Parathyroid adenoma (tissue), 2 donors: ENCODE measurements at regions not wholly inside any gene's neighbourhood (a gene's known extent, or its start where the extent isn't known, plus 50 kb on each side); places are given as distances from the start of the nearest gene placed in this dataset.

Source experiments
- H2AFZ ChIP-seq: fragments of 300-600 bp; sonication (generic); one replicate; pipeline ENCODE4 v1.7.0; 2017; ENCODE audit warnings: antibody characterized with exemption, mild to moderate bottlenecking
- H3K27ac ChIP-seq: fragments of 300-600 bp; sonication (generic); one replicate; pipeline ENCODE4 v1.7.0; 2017
- H3K27me3 ChIP-seq: fragments of 300-600 bp; sonication (generic); one replicate; pipeline ENCODE4 v1.7.0; 2017; ENCODE audit warnings: low read length; ENCODE audit not compliant: control insufficient read depth, insufficient read depth
- H3K36me3 ChIP-seq: fragments of 300-600 bp; sonication (generic); one replicate; pipeline ENCODE4 v1.7.0; 2017; ENCODE audit warnings: low read length; ENCODE audit not compliant: control insufficient read depth, insufficient read depth
- H3K4me1 ChIP-seq: fragments of 300-600 bp; sonication (generic); one replicate; pipeline ENCODE4 v1.7.0; 2017; ENCODE audit warnings: control low read depth
- H3K4me2 ChIP-seq: fragments of 300-600 bp; sonication (generic); one replicate; pipeline ENCODE4 v1.7.0; 2017; ENCODE audit warnings: low read length
- H3K4me3 ChIP-seq: fragments of 300-600 bp; sonication (generic); one replicate; pipeline ENCODE4 v1.7.0; 2017; ENCODE audit warnings: low read depth, low read length
- H3K79me2 ChIP-seq: fragments of 300-600 bp; sonication (generic); one replicate; pipeline ENCODE4 v1.7.0; 2017; ENCODE audit warnings: control low read depth
- H3K9ac ChIP-seq: fragments of 300-600 bp; sonication (generic); one replicate; pipeline ENCODE4 v1.7.0; 2017; ENCODE audit warnings: mild to moderate bottlenecking
- H3K9me3 ChIP-seq: fragments of 300-600 bp; sonication (generic); one replicate; pipeline ENCODE4 v1.7.0; 2017; ENCODE audit warnings: low read length; ENCODE audit not compliant: control insufficient read depth
- TF ChIP-seq, protein P1 (sequence below): fragments of 300-600 bp; sonication (generic); IDR thresholded peaks from one replicate; pipeline ENCODE4 v1.7.0; 2017; ENCODE audit warnings: antibody characterized with exemption, mild to moderate bottlenecking
- donor health status: primary hyperparathyroidism.

GRCh38 chr11:127640561-127641451 lies 640.2 kb upstream of the KIRREL3 start:
- Histone ChIP-seq H3K4me3 (no peak overlapping the region), H3K9me3 (no peaks in the 10 kb centered on the region), H3K4me2 (no peak overlapping the region), H3K36me3 (no peaks in the 10 kb centered on the region), H3K79me2 (no peaks in the 10 kb centered on the region), H2AFZ (no peak overlapping the region), H3K27me3 (no peaks in the 10 kb centered on the region), H3K9ac (no peak overlapping the region), H3K4me1 (no peaks in the 10 kb centered on the region), H3K27ac (no peak overlapping the region)
- TF ChIP-seq, protein P1, sequence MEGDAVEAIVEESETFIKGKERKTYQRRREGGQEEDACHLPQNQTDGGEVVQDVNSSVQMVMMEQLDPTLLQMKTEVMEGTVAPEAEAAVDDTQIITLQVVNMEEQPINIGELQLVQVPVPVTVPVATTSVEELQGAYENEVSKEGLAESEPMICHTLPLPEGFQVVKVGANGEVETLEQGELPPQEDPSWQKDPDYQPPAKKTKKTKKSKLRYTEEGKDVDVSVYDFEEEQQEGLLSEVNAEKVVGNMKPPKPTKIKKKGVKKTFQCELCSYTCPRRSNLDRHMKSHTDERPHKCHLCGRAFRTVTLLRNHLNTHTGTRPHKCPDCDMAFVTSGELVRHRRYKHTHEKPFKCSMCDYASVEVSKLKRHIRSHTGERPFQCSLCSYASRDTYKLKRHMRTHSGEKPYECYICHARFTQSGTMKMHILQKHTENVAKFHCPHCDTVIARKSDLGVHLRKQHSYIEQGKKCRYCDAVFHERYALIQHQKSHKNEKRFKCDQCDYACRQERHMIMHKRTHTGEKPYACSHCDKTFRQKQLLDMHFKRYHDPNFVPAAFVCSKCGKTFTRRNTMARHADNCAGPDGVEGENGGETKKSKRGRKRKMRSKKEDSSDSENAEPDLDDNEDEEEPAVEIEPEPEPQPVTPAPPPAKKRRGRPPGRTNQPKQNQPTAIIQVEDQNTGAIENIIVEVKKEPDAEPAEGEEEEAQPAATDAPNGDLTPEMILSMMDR: no peak

GRCh38 chr11:127639916-127640315 lies 639.3 kb upstream of the KIRREL3 start:
- Histone ChIP-seq H3K79me2 (no peaks in the 10 kb centered on the region), H3K4me2 (no peak overlapping the region), H3K9me3 (no peaks in the 10 kb centered on the region), H3K27ac (no peak overlapping the region), H3K4me1 (no peaks in the 10 kb centered on the region), H3K27me3 (no peaks in the 10 kb centered on the region), H3K4me3 (no peak overlapping the region), H3K9ac (no peak overlapping the region), H3K36me3 (no peaks in the 10 kb centered on the region), H2AFZ (no peak overlapping the region)
- TF ChIP-seq, protein P1: no peak

DNA sequence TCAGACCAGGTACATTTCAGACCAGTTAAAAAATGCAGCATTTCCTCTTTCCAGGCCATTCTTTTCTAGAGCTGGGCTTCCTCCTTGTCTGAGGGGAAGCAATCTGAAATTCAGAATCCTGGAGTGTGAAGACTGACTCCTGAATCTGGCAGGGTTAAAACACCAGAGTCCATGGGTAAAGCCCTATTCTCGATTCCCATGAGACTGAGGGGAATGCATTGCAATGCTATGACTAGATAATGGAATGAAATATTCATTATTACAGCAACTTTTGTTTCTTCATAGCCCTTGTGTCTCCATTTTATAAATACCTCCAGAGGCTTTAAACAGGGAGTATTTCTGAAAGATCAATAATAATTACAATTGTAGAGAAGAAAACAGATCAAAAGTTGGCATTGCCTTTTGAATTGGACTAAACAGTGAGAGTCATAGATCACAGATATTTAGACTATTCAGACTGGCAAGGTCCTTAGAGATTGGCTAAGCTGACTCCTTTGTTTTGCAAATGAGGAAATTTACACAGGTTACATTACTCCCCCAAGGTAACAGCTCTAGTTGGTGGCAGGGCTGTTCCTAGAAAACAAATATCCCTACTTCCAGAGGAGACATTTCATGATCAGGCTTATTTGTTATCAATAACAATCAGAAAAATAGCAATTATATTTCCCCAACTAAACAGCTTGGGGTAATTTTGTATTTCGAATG lies 632.6 kb upstream of the KIRREL3 start:
- no peak overlapping the region for H2AFZ ChIP-seq
- no peak overlapping the region for H3K27ac ChIP-seq
- TF ChIP-seq, protein P1: no peak
- no peaks in the 10 kb centered on the region for H3K79me2 ChIP-seq
- no peaks in the 10 kb centered on the region for H3K9me3 ChIP-seq
- H3K9ac ChIP-seq: no peak overlapping the region
- no peak overlapping the region for H3K4me3 ChIP-seq
- H3K4me2 ChIP-seq: no peak overlapping the region
- H3K27me3 ChIP-seq: no peaks in the 10 kb centered on the region
- H3K36me3 ChIP-seq: no peaks in the 10 kb centered on the region
- no peaks in the 10 kb centered on the region for H3K4me1 ChIP-seq

DNA sequence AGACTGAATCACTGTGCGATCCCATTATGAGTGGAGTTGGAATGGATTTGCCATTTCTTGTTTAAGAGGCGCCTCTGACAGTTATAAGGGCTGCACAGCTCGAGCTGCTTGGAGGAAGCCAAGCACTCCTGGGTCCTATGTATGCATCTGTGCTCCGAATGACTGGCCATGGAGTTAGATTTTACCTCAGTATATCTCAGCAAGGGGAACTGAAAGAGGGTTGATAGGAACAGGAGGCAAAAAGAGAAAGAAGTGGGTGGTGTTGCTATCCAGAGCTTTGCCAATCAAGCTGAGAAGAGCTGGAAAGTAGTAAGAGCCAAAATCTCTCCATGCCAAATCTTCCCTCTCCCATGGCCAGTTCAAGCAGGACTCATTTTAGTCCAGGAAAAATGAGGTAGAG lies 632.0 kb upstream of the KIRREL3 start:
- Histone ChIP-seq H3K36me3 (no peaks in the 10 kb centered on the region), H2AFZ (no peak overlapping the region), H3K4me2 (no peak overlapping the region), H3K79me2 (no peaks in the 10 kb centered on the region), H3K27me3 (no peaks in the 10 kb centered on the region), H3K4me1 (no peaks in the 10 kb centered on the region), H3K9ac (no peak overlapping the region), H3K27ac (no peak overlapping the region), H3K9me3 (no peaks in the 10 kb centered on the region), H3K4me3 (no peak overlapping the region)
- TF ChIP-seq, protein P1: no peak
